IMR-90 (cell line): ENCODE measurements at regions not wholly inside any gene's neighbourhood (a gene's known extent, or its start where the extent isn't known, plus 50 kb on each side); places are given as distances from the start of the nearest gene placed in this dataset.

ENCODE experiments used
- ATAC-seq: fragments of 200-7000 bp; cut with Tn5 transposase; 2 replicates; pipeline ENCODE4 v1.9.1; 2020; ENCODE audit warnings: low read depth, mild to moderate bottlenecking, moderate library complexity
- BruUV-seq: library from RNA; stranded (reverse); fragments of 400-500 nt; replicated peaks from 2 replicates; lab custom pipeline; 2021; lab: Mats Ljungman, UMichigan
- CTCF ChIA-PET: fragments of 300-600 bp; formaldehyde crosslinking; extraction: SDS; loops from one replicate; lab custom pipeline; 2021; ENCODE audit warnings: antibody characterized with exemption; lab: Yijun Ruan, JAX
- POLR2A ChIA-PET: fragments of 300-600 bp; sonication (Branson Sonifier 250); formaldehyde crosslinking; loops from one replicate; lab custom pipeline; 2022; ENCODE audit warnings: antibody characterized with exemption; ENCODE audit not compliant: unreplicated experiment; lab: Charles Lee
- DNase-seq: peaks from one replicate; pipeline ENCODE4 v3.0.0; 2013
- H2AFZ ChIP-seq: replicated peaks from 2 replicates; pipeline ENCODE3; 2013; ENCODE audit warnings: low read length, mild to moderate bottlenecking; ENCODE audit not compliant: poor library complexity
- H2AK5ac ChIP-seq: 2 replicates; pipeline ENCODE4 v1.6.1; 2013; ENCODE audit warnings: low read depth, low read length, inconsistent platforms
- H2AK9ac ChIP-seq: replicated peaks from 2 replicates; pipeline ENCODE3; 2013; ENCODE audit warnings: mild to moderate bottlenecking, low read depth, low read length, moderate library complexity; ENCODE audit not compliant: poor library complexity
- H2BK120ac ChIP-seq: 2 replicates; pipeline ENCODE4 v1.6.1; 2013; ENCODE audit warnings: low read depth, low read length, inconsistent platforms
- H2BK15ac ChIP-seq: 3 replicates; pipeline ENCODE4 v1.6.1; 2013; ENCODE audit warnings: low read depth, low read length, inconsistent platforms
- H2BK20ac ChIP-seq: 2 replicates; pipeline ENCODE4 v1.6.1; 2013; ENCODE audit warnings: low read depth, mild to moderate bottlenecking, inconsistent platforms, low read length, moderate library complexity
- H2BK5ac ChIP-seq: 2 replicates; pipeline ENCODE4 v1.6.1; 2013; ENCODE audit warnings: mild to moderate bottlenecking, low read depth, low read length, inconsistent platforms; ENCODE audit not compliant: poor library complexity, severe bottlenecking
- H3K14ac ChIP-seq: replicated peaks from 2 replicates; pipeline ENCODE4 v1.6.1; 2013; ENCODE audit warnings: low read depth, low read length, inconsistent platforms
- H3K18ac ChIP-seq: 2 replicates; pipeline ENCODE4 v1.6.1; 2013; ENCODE audit warnings: low read depth, low read length, control low read depth
- H3K23ac ChIP-seq: 2 replicates; pipeline ENCODE4 v1.6.1; 2013; ENCODE audit warnings: low read depth, low read length, inconsistent platforms
- H3K27ac ChIP-seq: 2 replicates; pipeline ENCODE4 v1.5.1; 2013; ENCODE audit warnings: mild to moderate bottlenecking, control low read depth, low read length; ENCODE audit not compliant: insufficient read depth
- H3K27me3 ChIP-seq: 2 replicates; pipeline ENCODE4 v1.6.1; 2013; ENCODE audit warnings: low read length; ENCODE audit not compliant: control insufficient read depth, insufficient read depth
- H3K36me3 ChIP-seq: 2 replicates; pipeline ENCODE4 v1.6.1; 2013; ENCODE audit warnings: low read length, mixed read lengths; ENCODE audit not compliant: control insufficient read depth, insufficient read depth
- H3K4ac ChIP-seq: 2 replicates; pipeline ENCODE4 v1.6.1; 2013; ENCODE audit warnings: low read depth, low read length, inconsistent platforms
- H3K4me1 ChIP-seq: 2 replicates; pipeline ENCODE4 v1.6.1; 2013; ENCODE audit warnings: low read length, mixed read lengths; ENCODE audit not compliant: control insufficient read depth, insufficient read depth
- H3K4me2 ChIP-seq: 2 replicates; pipeline ENCODE4 v1.6.1; 2013; ENCODE audit warnings: low read depth, mild to moderate bottlenecking, control low read depth, low read length, moderate library complexity
- H3K4me3 ChIP-seq: 2 replicates; pipeline ENCODE4 v1.5.1; 2013; ENCODE audit warnings: low read depth, mild to moderate bottlenecking, control low read depth, low read length, moderate library complexity; ENCODE audit not compliant: insufficient read depth
- H3K56ac ChIP-seq: 2 replicates; pipeline ENCODE4 v1.6.1; 2013; ENCODE audit warnings: low read length, inconsistent platforms; ENCODE audit not compliant: insufficient read depth; ENCODE audit errors: extremely low read depth
- H3K79me1 ChIP-seq, 2 experiments: 2 replicates each; pipeline ENCODE4 v1.6.1; 2013; ENCODE audit warnings: low read length in 2 of 2, inconsistent platforms in 1 of 2, low read depth in 1 of 2
- H3K9ac ChIP-seq: 2 replicates; pipeline ENCODE4 v1.6.1; 2013; ENCODE audit warnings: low read depth, low read length, control low read depth
- H3K9me1 ChIP-seq: 2 replicates; pipeline ENCODE4 v1.6.1; 2013; ENCODE audit warnings: low read length, inconsistent platforms; ENCODE audit not compliant: insufficient read depth
- H3K9me3 ChIP-seq: 2 replicates; pipeline ENCODE4 v1.6.1; 2013; ENCODE audit warnings: low read length; ENCODE audit not compliant: control insufficient read depth, insufficient read depth
- H4K20me1 ChIP-seq: 2 replicates; pipeline ENCODE4 v1.6.1; 2013; ENCODE audit warnings: low read length, inconsistent platforms; ENCODE audit not compliant: insufficient read depth
- H4K5ac ChIP-seq: 2 replicates; pipeline ENCODE4 v1.6.1; 2013; ENCODE audit warnings: mild to moderate bottlenecking, low read depth, low read length, control low read depth
- H4K8ac ChIP-seq, 2 experiments: 2 replicates each; pipeline ENCODE4 v1.6.1; 2013; ENCODE audit warnings: low read depth in 2 of 2, low read length in 2 of 2, control low read depth in 1 of 2, inconsistent platforms in 1 of 2
- H4K91ac ChIP-seq: 2 replicates; pipeline ENCODE4 v1.6.1; 2013; ENCODE audit warnings: low read depth, low read length, inconsistent platforms; ENCODE audit not compliant: insufficient read depth
- BHLHE40 ChIP-seq: fragments of 150-350 bp; IDR thresholded peaks from 2 replicates; pipeline ENCODE4 v1.6.1; 2016; ENCODE audit warnings: mild to moderate bottlenecking, low read depth, low read length
- CHD1 ChIP-seq: IDR thresholded peaks from 2 replicates; pipeline ENCODE4 v1.6.1; 2012; ENCODE audit warnings: low read depth, low read length, improper control_type of control experiment
- CTCF ChIP-seq: conservative IDR thresholded peaks from 2 replicates; pipeline ENCODE4 v1.5.1; 2012; ENCODE audit warnings: mild to moderate bottlenecking, low read depth, low read length, improper control_type of control experiment
- ELK1 ChIP-seq: fragments of 150-350 bp; IDR thresholded peaks from 2 replicates; pipeline ENCODE4 v1.6.1; 2016; ENCODE audit warnings: low read depth, mild to moderate bottlenecking, low read length, moderate library complexity, borderline replicate concordance
- MAFK ChIP-seq: IDR thresholded peaks from 2 replicates; pipeline ENCODE4 v1.6.1; 2012; ENCODE audit warnings: low read depth, low read length, improper control_type of control experiment
- MAZ ChIP-seq: IDR thresholded peaks from 2 replicates; pipeline ENCODE4 v1.6.1; 2012; ENCODE audit warnings: low read depth, mild to moderate bottlenecking, low read length, improper control_type of control experiment, moderate library complexity, borderline replicate concordance
- MXI1 ChIP-seq: IDR thresholded peaks from 2 replicates; pipeline ENCODE4 v1.6.1; 2012; ENCODE audit warnings: low read depth, mild to moderate bottlenecking, low read length, moderate library complexity, borderline replicate concordance
- NFE2L2 ChIP-seq: fragments of 150-350 bp; IDR thresholded peaks from 2 replicates; pipeline ENCODE4 v1.6.1; 2016; ENCODE audit warnings: low read depth, mild to moderate bottlenecking, low read length
- POLR2A ChIP-seq: IDR thresholded peaks from 2 replicates; pipeline ENCODE4 v1.6.1; 2012; ENCODE audit warnings: mild to moderate bottlenecking, low read depth, low read length
- RCOR1 ChIP-seq: IDR thresholded peaks from 2 replicates; pipeline ENCODE4 v1.6.1; 2012; ENCODE audit warnings: mild to moderate bottlenecking, low read length, improper control_type of control experiment; ENCODE audit not compliant: insufficient replicate concordance
- RFX5 ChIP-seq: IDR thresholded peaks from 2 replicates; pipeline ENCODE4 v1.8.0; 2012; ENCODE audit warnings: low read depth, mild to moderate bottlenecking, low read length, moderate library complexity
- SMC3 ChIP-seq: fragments of 150-350 bp; IDR thresholded peaks from 2 replicates; pipeline ENCODE4 v1.6.1; 2016; ENCODE audit warnings: low read depth, mild to moderate bottlenecking, antibody characterized with exemption, low read length, moderate library complexity
- USF2 ChIP-seq: fragments of 150-350 bp; IDR thresholded peaks from 2 replicates; pipeline ENCODE4 v1.6.1; 2017; ENCODE audit warnings: mild to moderate bottlenecking, antibody characterized with exemption, low read length, low read depth
- WGBS, 2 experiments: methylation state at CpG; one replicate each; pipeline versions ENCODE4 v1.1.5 to v1.1.7; 2013; ENCODE audit warnings: missing lambda C conversion rate in 2 of 2; ENCODE audit not compliant: insufficient read length in 1 of 2; ENCODE audit errors: extremely low coverage in 2 of 2; 5-methylcytosine and 5-hydroxymethylcytosine counted together
- dilution Hi-C: fragments of 300-500 bp; cut with HindIII; formaldehyde crosslinking; loops from one replicate; pipeline ENCODE4 v1.14.3; 2018; ENCODE audit warnings: low sequenced_read_pairs; ENCODE audit not compliant: unreplicated experiment
- in situ Hi-C: fragments of 300-500 bp; cut with MboI; formaldehyde crosslinking; loops from 3 replicates; pipeline ENCODE4 v1.14.3; 2019; ENCODE audit warnings: low sequenced_read_pairs, inconsistent platforms, mixed read lengths
- intact Hi-C: fragments of 100-400 bp; cut with micrococcal nuclease; formaldehyde crosslinking; loops from 2 replicates; pipeline ENCODE4 v1.10.0; 2022

GRCh38 chr5:159447116-159447515 lies 116.8 kb upstream of the IL12B start (continued):
- TF ChIP-seq MXI1 (no peak), NFE2L2 (no peak)

GRCh38 chr5:159448841-159449407 lies 118.6 kb upstream of the IL12B start:
- no peak for DNase-seq
- no peaks in the 10 kb centered on the region for H3K79me1 ChIP-seq
- 0 out of 2 replicates have a peak overlapping the region, but pooled peaks have one; percentile 90 for H4K91ac ChIP-seq
- dilution Hi-C loops (no loop called here), in situ Hi-C loops (loop anchor here (5.0 to 25.0 kb wide), 4 partner anchors 294 to 888 kb away; partner anchors contain the start of gene ADRA1B), intact Hi-C loops (no loop called here)
- no peak for ATAC-seq
- WGBS, 2 experiments, result no CpG with 5 or more reads among the region's 5 CpGs
- peak overlapping the region; percentile 32; the same call in 1 of the 2 replicates for H2BK120ac ChIP-seq
- BruUV-seq, result no TSS peak
- no peaks in the 10 kb centered on the region for H3K9me3 ChIP-seq
- POLR2A ChIA-PET, result no interaction called here
- 0 out of 3 replicates have a peak overlapping the region, but pooled peaks have one; percentile 26 for H2BK15ac ChIP-seq
- H3K36me3 ChIP-seq, result no peaks in the 10 kb centered on the region
- H2AK9ac ChIP-seq, result no peak overlapping the region
- no peak overlapping the region for H3K18ac ChIP-seq
- no peak overlapping the region for H3K4me2 ChIP-seq
- CTCF ChIA-PET, result interaction anchor here (0.9 to 2.6 kb wide), 2 partner anchors 468 kb away, joined by 3 to 6 read pairs; partner anchors contain the start of gene ADRA1B
- H3K14ac ChIP-seq, result no peak overlapping the region
- no peak overlapping the region for H3K4me3 ChIP-seq
- H4K20me1 ChIP-seq, result no peaks in the 10 kb centered on the region
- no peak overlapping the region for H3K56ac ChIP-seq
- no peak overlapping the region for H3K23ac ChIP-seq
- no peak overlapping the region; the same call in 1 of the 2 replicates for H4K5ac ChIP-seq
- H3K9ac ChIP-seq, result no peak overlapping the region
- H4K8ac ChIP-seq, result no peak overlapping the region
- H3K4ac ChIP-seq, result peak overlapping the region; percentile 89; the same call in 1 of the 2 replicates
- no peak overlapping the region for H3K27ac ChIP-seq
- H3K9me1 ChIP-seq, result peaks cover 18% of the 10 kb centered on the region
- H2BK5ac ChIP-seq, result no peak overlapping the region
- H3K27me3 ChIP-seq, result no peaks in the 10 kb centered on the region
- peak overlapping the region; percentile 60; the same call in 1 of the 2 replicates for H2BK20ac ChIP-seq
- peaks cover 16% of the 10 kb centered on the region for H3K4me1 ChIP-seq
- no peak overlapping the region for H2AFZ ChIP-seq
- peak overlapping the region; percentile 16; the same call in 1 of the 2 replicates for H2AK5ac ChIP-seq
- TF ChIP-seq MAZ (no peak), RFX5 (no peak), RCOR1 (no peak), POLR2A (no peak), SMC3 (no peak), USF2 (no peak), CTCF (no peak), BHLHE40 (no peak), NFE2L2 (no peak), ELK1 (no peak), CHD1 (no peak), MAFK (no peak)
